Choroid plexus epithelial cell (primary cell): ENCODE measurements at regions not wholly inside any gene's neighbourhood (a gene's known extent, or its start where the extent isn't known, plus 50 kb on each side); places are given as distances from the start of the nearest gene placed in this dataset.

ENCODE experiments used
- DNase-seq: peaks from one replicate; pipeline ENCODE4 v3.0.0-alpha.2; 2010; ENCODE audit warnings: low read depth
- H3K4me3 ChIP-seq: 2 replicates; pipeline ENCODE4 v1.5.1; 2011; ENCODE audit warnings: low read depth, mild to moderate bottlenecking, control low read depth, low read length, moderate library complexity
- CTCF ChIP-seq: conservative IDR thresholded peaks from 2 replicates; pipeline ENCODE4 v1.5.1; 2011; ENCODE audit warnings: low read depth, mild to moderate bottlenecking, control low read depth, inconsistent platforms, low read length, moderate library complexity

DNA sequence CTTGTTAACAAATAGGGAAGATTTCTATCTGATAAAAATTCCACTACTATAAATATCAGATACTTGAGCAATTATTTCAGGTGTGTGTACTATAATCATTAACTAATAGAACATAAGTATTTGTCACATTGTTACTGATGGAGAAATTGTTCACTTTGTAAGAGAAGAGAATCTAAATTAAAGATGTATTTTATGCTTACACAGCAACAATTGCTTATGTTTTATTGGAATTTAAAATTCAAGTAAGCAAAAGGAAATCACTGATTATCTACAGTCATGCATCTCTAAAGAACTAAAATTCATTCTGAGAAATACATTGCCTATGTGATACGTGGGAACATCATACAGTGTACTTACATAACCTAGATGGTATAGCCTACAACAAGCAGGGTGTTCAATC, 1590.8 kb downstream of the GRIK2 start:
- no peak overlapping the region for H3K4me3 ChIP-seq
- no peak for DNase-seq
- no peak for TF ChIP-seq CTCF

GRCh38 chr6:102981490-102982015, 1588.0 kb downstream of the GRIK2 start:
- H3K4me3 ChIP-seq, result no peak overlapping the region
- TF ChIP-seq CTCF, result no peak
- no peak for DNase-seq

DNA sequence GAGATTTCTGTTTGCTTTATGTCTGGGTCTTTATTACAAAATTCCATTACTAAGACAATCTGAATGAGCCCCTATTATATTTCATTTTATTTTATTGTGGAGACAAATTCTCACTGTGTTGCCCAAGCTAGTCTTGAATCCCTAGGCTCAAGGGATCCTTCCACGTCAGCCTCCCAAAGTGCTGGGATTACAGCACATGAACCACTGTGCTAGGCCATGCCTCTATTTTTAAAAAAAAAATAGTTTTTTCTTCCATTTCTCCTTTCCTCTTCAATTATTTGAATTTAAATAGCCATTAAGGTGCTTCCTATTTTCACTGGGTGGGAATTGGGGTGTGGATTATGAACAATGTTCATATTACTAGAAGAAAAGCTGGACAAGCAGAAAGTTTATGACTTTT, 1587.4 kb downstream of the GRIK2 start:
- DNase-seq, result no peak

DNA sequence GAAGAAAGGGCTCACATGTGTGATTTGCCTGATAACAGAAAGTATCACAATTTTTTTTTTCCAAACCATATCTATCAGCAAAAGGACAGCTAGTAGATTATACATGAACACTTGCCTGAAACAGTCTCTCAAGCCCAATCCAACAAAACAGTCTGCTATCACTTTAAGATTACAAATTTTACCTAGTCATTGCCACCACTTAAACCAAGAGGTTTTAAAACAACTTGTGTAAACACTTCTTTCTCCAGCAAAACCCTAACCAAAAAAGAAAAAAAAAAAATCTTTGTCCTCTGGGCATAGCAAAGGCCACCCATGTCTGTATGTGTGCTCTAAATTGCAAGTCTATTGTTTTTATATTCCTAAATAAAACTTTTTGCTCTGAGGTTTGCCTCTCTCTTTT, 1568.4 kb downstream of the GRIK2 start:
- TF ChIP-seq CTCF, result no peak
- no peak overlapping the region for H3K4me3 ChIP-seq
- no peak for DNase-seq

More for the DNA sequence above, 1587.4 kb downstream of the GRIK2 start:
- H3K4me3 ChIP-seq, result no peak overlapping the region
- no peak for TF ChIP-seq CTCF

DNA sequence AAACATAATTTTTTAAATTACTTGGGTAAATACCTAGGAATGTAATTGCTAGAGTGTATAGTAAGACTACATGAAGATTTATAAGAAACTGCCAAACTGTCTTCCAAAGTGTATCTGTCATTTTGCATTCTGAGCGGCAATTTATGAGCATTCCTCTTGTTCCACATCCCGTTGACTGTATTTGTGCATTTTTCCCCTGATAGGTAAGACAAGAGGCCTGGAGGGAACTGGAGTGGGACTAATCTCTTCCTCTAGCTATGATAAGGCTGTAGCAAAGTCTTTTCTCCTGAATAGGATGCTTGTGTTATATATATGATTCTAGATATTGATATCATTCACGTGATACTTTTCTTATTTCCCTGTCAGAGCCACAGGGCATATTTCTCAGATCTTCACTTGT, 1557.5 kb downstream of the GRIK2 start:
- H3K4me3 ChIP-seq, result no peak overlapping the region
- no peak for TF ChIP-seq CTCF

GRCh38 chr6:102944475-102944874, 1551.0 kb downstream of the GRIK2 start:
- H3K4me3 ChIP-seq, result no peak overlapping the region
- no peak for TF ChIP-seq CTCF
- no peak for DNase-seq

More for the DNA sequence above, 1557.5 kb downstream of the GRIK2 start:
- DNase-seq, result no peak

GRCh38 chr6:102942206-102942605, 1548.7 kb downstream of the GRIK2 start:
- no peak overlapping the region for H3K4me3 ChIP-seq
- TF ChIP-seq CTCF, result no peak
- DNase-seq, result no peak
